CD4-positive, alpha-beta T cell (primary cell): ENCODE measurements at regions not wholly inside any gene's neighbourhood (a gene's known extent, or its start where the extent isn't known, plus 50 kb on each side); places are given as distances from the start of the nearest gene placed in this dataset.
"Not testable (repeated sequence)": the region's sequence is repeated elsewhere in the genome, so short reads cannot be mapped to it uniquely, and the experiment has no call there.

Experiments
- ATAC-seq: fragments of 200-7000 bp; cut with Tn5 transposase; one replicate; pipeline ENCODE4 v1.10.0; 2022; ENCODE audit warnings: mild to moderate bottlenecking; ENCODE audit not compliant: poor library complexity
- CTCF ChIA-PET: fragments of 350-600 bp; sonication (Branson Sonifier 250); formaldehyde crosslinking; loops from one replicate; lab custom pipeline; 2021; ENCODE audit warnings: antibody characterized with exemption, inconsistent platforms; lab: Charles Lee
- POLR2A ChIA-PET: fragments of 350-600 bp; sonication (Branson Sonifier 250); formaldehyde crosslinking; loops from one replicate; lab custom pipeline; 2021; ENCODE audit warnings: antibody characterized with exemption, inconsistent platforms; lab: Charles Lee
- DNase-seq, 14 experiments: peaks; one replicate each; pipeline ENCODE4 v3.0.0-alpha.2; 2013 to 2020; ENCODE audit warnings: mixed read lengths in 2 of 14
- H3K27ac ChIP-seq, 2 donors: one replicate each; pipeline versions ENCODE4 v1.5.1 to v1.7.0; 2013; ENCODE audit warnings: low read length in 2 of 2, low read depth in 1 of 2, mild to moderate bottlenecking in 1 of 2
- H3K27me3 ChIP-seq, 2 experiments: 1 replicate in 1 of 2; 2 replicates in 1 of 2; pipeline versions ENCODE4 v1.6.1 to v1.7.0; 2013; ENCODE audit warnings: low read length in 2 of 2, control low read depth in 1 of 2, mild to moderate bottlenecking in 1 of 2, moderate library complexity in 1 of 2; ENCODE audit not compliant: insufficient read depth in 2 of 2, control insufficient read depth in 1 of 2
- H3K36me3 ChIP-seq: one replicate; pipeline ENCODE4 v1.6.1; 2013; ENCODE audit warnings: low read length, control low read depth; ENCODE audit not compliant: insufficient read depth
- H3K4me1 ChIP-seq: one replicate; pipeline ENCODE4 v1.6.1; 2013; ENCODE audit warnings: low read length, control low read depth; ENCODE audit not compliant: insufficient read depth
- H3K4me3 ChIP-seq: one replicate; pipeline ENCODE4 v1.5.1; 2013; ENCODE audit warnings: mild to moderate bottlenecking, low read length, moderate library complexity
- H3K9me3 ChIP-seq, 2 experiments: 1 replicate in 1 of 2; 2 replicates in 1 of 2; pipeline versions ENCODE4 v1.6.1 to v1.7.0; 2013; ENCODE audit warnings: low read length in 2 of 2, mild to moderate bottlenecking in 2 of 2, control low read depth in 1 of 2, moderate library complexity in 1 of 2; ENCODE audit not compliant: control insufficient read depth in 1 of 2, insufficient read depth in 1 of 2
- H3K27ac Mint-ChIP-seq: one replicate; pipeline ENCODE4 v1.8.0; 2020; ENCODE audit warnings: mixed read lengths
- H3K27me3 Mint-ChIP-seq: one replicate; pipeline ENCODE4 v1.8.0; 2021; ENCODE audit warnings: mixed read lengths
- H3K36me3 Mint-ChIP-seq: one replicate; pipeline ENCODE4 v1.8.0; 2021; ENCODE audit warnings: low read depth, mixed read lengths
- H3K4me1 Mint-ChIP-seq: one replicate; pipeline ENCODE4 v1.8.0; 2021; ENCODE audit warnings: low read depth, mixed read lengths
- H3K4me3 Mint-ChIP-seq: one replicate; pipeline ENCODE4 v1.8.0; 2020; ENCODE audit warnings: mild to moderate bottlenecking, mixed read lengths
- H3K9me3 Mint-ChIP-seq: one replicate; pipeline ENCODE4 v1.8.0; 2020; ENCODE audit warnings: mixed read lengths
- CTCF ChIP-seq: fragments of 200-600 bp; IDR thresholded peaks from one replicate; pipeline ENCODE4 v1.8.0; 2022; ENCODE audit warnings: antibody characterized with exemption, mild to moderate bottlenecking
- intact Hi-C, 2 experiments: fragments of 100-400 bp; cut with DNase I in 1 of 2; cut with micrococcal nuclease in 1 of 2; formaldehyde crosslinking; loops; one replicate each; pipeline versions ENCODE4 v1.15.1 to v1.9.0; 2023 to 2025; cut with DNase I, micrococcal nuclease

GRCh38 chr7:34354899-34355298 is 303.1 kb upstream of the NPSR1 start:
- Mint-ChIP-seq H3K4me1 (no peaks in the 10 kb centered on the region), H3K27me3 (no peaks in the 10 kb centered on the region), H3K9me3 (peaks cover 3% of the 10 kb centered on the region), H3K27ac (no peak overlapping the region), H3K36me3 (no peaks in the 10 kb centered on the region), H3K4me3 (no peak overlapping the region)
- ATAC-seq, result no peak
- DNase-seq, result no peak
- H3K27me3 ChIP-seq, result no peaks in the 10 kb centered on the region
- no peak for TF ChIP-seq CTCF
- no peaks in the 10 kb centered on the region for H3K4me1 ChIP-seq
- intact Hi-C loops, result no loop called here
- H3K4me3 ChIP-seq, result no peak overlapping the region
- POLR2A ChIA-PET, result no interaction called here
- no peaks in the 10 kb centered on the region for H3K36me3 ChIP-seq
- no peak overlapping the region for H3K27ac ChIP-seq
- no peaks in the 10 kb centered on the region for H3K9me3 ChIP-seq
- CTCF ChIA-PET, result no interaction called here

- ChIA-PET POLR2A (no interaction called here), CTCF (no interaction called here)
These were observed 300.9 kb upstream of the NPSR1 start for GRCh38 chr7:34357068-34357467.

GRCh38 chr7:34357946-34358345 is 300.1 kb upstream of the NPSR1 start:
- POLR2A ChIA-PET, result no interaction called here
- no peak for ATAC-seq
- H3K9me3 ChIP-seq, result no peaks in the 10 kb centered on the region

More at GRCh38 chr7:34357068-34357467, 300.9 kb upstream of the NPSR1 start:
- Mint-ChIP-seq H3K4me1 (no peaks in the 10 kb centered on the region), H3K9me3 (no peaks in the 10 kb centered on the region), H3K27me3 (no peaks in the 10 kb centered on the region), H3K27ac (no peak overlapping the region), H3K36me3 (no peaks in the 10 kb centered on the region), H3K4me3 (no peak overlapping the region)
- Histone ChIP-seq H3K27me3 (no peaks in the 10 kb centered on the region), H3K4me1 (no peaks in the 10 kb centered on the region), H3K9me3 (no peaks in the 10 kb centered on the region), H3K27ac (no peak overlapping the region), H3K4me3 (no peak overlapping the region), H3K36me3 (no peaks in the 10 kb centered on the region)
- intact Hi-C loops, result no loop called here
- no peak for ATAC-seq
- no peak for DNase-seq
- TF ChIP-seq CTCF, result no peak

GRCh38 chr7:34358578-34358977 is 299.4 kb upstream of the NPSR1 start:
- H3K27ac Mint-ChIP-seq, ATAC-seq, CTCF ChIA-PET: not testable (repeated sequence)

More at GRCh38 chr7:34357946-34358345, 300.1 kb upstream of the NPSR1 start:
- Mint-ChIP-seq H3K9me3 (no peaks in the 10 kb centered on the region), H3K4me3 (no peak overlapping the region), H3K36me3 (no peaks in the 10 kb centered on the region), H3K27ac (no peak overlapping the region), H3K4me1 (no peaks in the 10 kb centered on the region), H3K27me3 (no peaks in the 10 kb centered on the region)
- Histone ChIP-seq H3K4me1 (no peaks in the 10 kb centered on the region), H3K36me3 (no peaks in the 10 kb centered on the region), H3K4me3 (no peak overlapping the region), H3K27me3 (no peaks in the 10 kb centered on the region), H3K27ac (no peak overlapping the region)
- TF ChIP-seq CTCF, result no peak
- CTCF ChIA-PET, result no interaction called here
- intact Hi-C loops, result no loop called here
- DNase-seq, result no peak

More at GRCh38 chr7:34358578-34358977, 299.4 kb upstream of the NPSR1 start:
- H3K27me3 ChIP-seq, H3K9me3 Mint-ChIP-seq, H3K4me1 ChIP-seq, intact Hi-C loops, H3K4me3 Mint-ChIP-seq, H3K27ac ChIP-seq, H3K36me3 Mint-ChIP-seq, H3K27me3 Mint-ChIP-seq, H3K4me3 ChIP-seq, DNase-seq, POLR2A ChIA-PET, H3K9me3 ChIP-seq, H3K4me1 Mint-ChIP-seq, H3K36me3 ChIP-seq: not testable (repeated sequence)
